ENCODE measurements at regions not wholly inside any gene's neighbourhood (a gene's known extent, or its start where the extent isn't known, plus 50 kb on each side); places are given as distances from the start of the nearest gene placed in this dataset.

- intact Hi-C loops (cut with DNase I, micrococcal nuclease), result loop anchor here in 1 of 2 experiments (5.0 kb wide), 1 partner anchor 474 kb away; no protein-coding TSS in a partner anchor
- H3K9me3 Mint-ChIP-seq, result no peaks in the 10 kb centered on the region
- POLR2A ChIA-PET, result no interaction called here
- no peak overlapping the region for H3K27ac Mint-ChIP-seq
- CTCF ChIA-PET, result no interaction called here
- Histone ChIP-seq H3K4me1 (ENCODE audit: insufficient read depth, low read length) (no peaks in the 10 kb centered on the region), H3K27ac (ENCODE audit: low read depth in 1 of 2, low read length in 2 of 2) (no peak overlapping the region), H3K9me3 (ENCODE audit: control insufficient read depth in 1 of 2, insufficient read depth in 1 of 2, low read length in 2 of 2) (no peaks in the 10 kb centered on the region), H3K36me3 (ENCODE audit: insufficient read depth, low read length) (no peaks in the 10 kb centered on the region), H3K4me3 (ENCODE audit: low read length) (no peak overlapping the region), H3K27me3 (ENCODE audit: control insufficient read depth in 1 of 2, insufficient read depth in 2 of 2, low read length in 2 of 2) (peaks cover 3 to 5% of the 10 kb centered on the region in 2 experiments)
- no peak overlapping the region for H3K4me3 Mint-ChIP-seq
- DNase-seq (no peak), ATAC-seq (ENCODE audit: poor library complexity) (no peak)
- no peak for TF ChIP-seq CTCF (IDR thresholded peaks at IDR 0.05)
- H3K4me1 Mint-ChIP-seq (ENCODE audit: low read depth), result no peaks in the 10 kb centered on the region
- peaks cover 12% of the 10 kb centered on the region for H3K27me3 Mint-ChIP-seq
- no peaks in the 10 kb centered on the region for H3K36me3 Mint-ChIP-seq (ENCODE audit: low read depth)
Observed at GRCh38 chr12:14188744-14189143, 176.7 kb upstream of the ATF7IP start.

GRCh38 chr12:14190694-14191093, 174.8 kb upstream of the ATF7IP start:
- no peak for TF ChIP-seq CTCF (IDR thresholded peaks at IDR 0.05)
- Mint-ChIP-seq H3K4me3 (no peak overlapping the region), H3K27ac (no peak overlapping the region), H3K9me3 (no peaks in the 10 kb centered on the region), H3K4me1 (ENCODE audit: low read depth) (no peaks in the 10 kb centered on the region), H3K36me3 (ENCODE audit: low read depth) (no peaks in the 10 kb centered on the region), H3K27me3 (peaks cover 12% of the 10 kb centered on the region)
- CTCF ChIA-PET, result no interaction called here
- ATAC-seq (ENCODE audit: poor library complexity) (no peak), DNase-seq (no peak)
- Histone ChIP-seq H3K27me3 (ENCODE audit: control insufficient read depth in 1 of 2, insufficient read depth in 2 of 2, low read length in 2 of 2) (peaks cover 5 to 6% of the 10 kb centered on the region in 2 experiments), H3K4me1 (ENCODE audit: insufficient read depth, low read length) (no peaks in the 10 kb centered on the region), H3K9me3 (ENCODE audit: control insufficient read depth in 1 of 2, insufficient read depth in 1 of 2, low read length in 2 of 2) (no peaks in the 10 kb centered on the region), H3K36me3 (ENCODE audit: insufficient read depth, low read length) (no peaks in the 10 kb centered on the region), H3K27ac (ENCODE audit: low read depth in 1 of 2, low read length in 2 of 2) (no peak overlapping the region), H3K4me3 (ENCODE audit: low read length) (no peak overlapping the region)
- intact Hi-C loops (cut with DNase I, micrococcal nuclease), result no loop called here
- POLR2A ChIA-PET, result no interaction called here

GRCh38 chr12:14191612-14192011, 173.9 kb upstream of the ATF7IP start:
- intact Hi-C loops (cut with DNase I, micrococcal nuclease), result no loop called here
- ATAC-seq (ENCODE audit: poor library complexity), result no peak
- CTCF ChIA-PET, result no interaction called here

More at GRCh38 chr12:14191612-14192011, 173.9 kb upstream of the ATF7IP start:
- H3K27me3 ChIP-seq (ENCODE audit: control insufficient read depth in 1 of 2, insufficient read depth in 2 of 2, low read length in 2 of 2), result peaks cover 5 to 6% of the 10 kb centered on the region in 2 experiments
- Mint-ChIP-seq H3K4me3 (no peak overlapping the region), H3K27ac (no peak overlapping the region), H3K27me3 (peaks cover 12% of the 10 kb centered on the region), H3K36me3 (ENCODE audit: low read depth) (no peaks in the 10 kb centered on the region), H3K4me1 (ENCODE audit: low read depth) (no peaks in the 10 kb centered on the region), H3K9me3 (no peaks in the 10 kb centered on the region)
- no peak overlapping the region for H3K4me3 ChIP-seq (ENCODE audit: low read length)
- no peak for TF ChIP-seq CTCF (IDR thresholded peaks at IDR 0.05)
- POLR2A ChIA-PET, result no interaction called here
- H3K36me3 ChIP-seq (ENCODE audit: insufficient read depth, low read length), result no peaks in the 10 kb centered on the region
- H3K4me1 ChIP-seq (ENCODE audit: insufficient read depth, low read length), result no peaks in the 10 kb centered on the region
- H3K27ac ChIP-seq (ENCODE audit: low read depth in 1 of 2, low read length in 2 of 2), result no peak overlapping the region
- no peak for DNase-seq
- H3K9me3 ChIP-seq (ENCODE audit: control insufficient read depth in 1 of 2, insufficient read depth in 1 of 2, low read length in 2 of 2), result no peaks in the 10 kb centered on the region

Measured in CD4-positive, alpha-beta T cell (primary cell).